Ascending aorta (tissue), 2 donors: ENCODE measurements at regions not wholly inside any gene's neighbourhood (a gene's known extent, or its start where the extent isn't known, plus 50 kb on each side); places are given as distances from the start of the nearest gene placed in this dataset.

Experiments used
- DNase-seq, 2 donors: peaks; one replicate each; pipeline ENCODE4 v3.0.0-alpha.2; 2019; ENCODE audit warnings: low spot score in 2 of 2
- H3K27ac ChIP-seq, 2 donors: fragments of 200-600 bp; sonication (generic); one replicate each; pipeline ENCODE4 v1.5.1; 2016 to 2017; ENCODE audit warnings: mild to moderate bottlenecking in 1 of 2
- H3K27me3 ChIP-seq: fragments of 200-600 bp; sonication (generic); one replicate; pipeline ENCODE4 v1.5.1; 2017
- H3K36me3 ChIP-seq, 2 donors: fragments of 200-600 bp; sonication (generic); one replicate each; pipeline ENCODE4 v1.5.1; 2016
- H3K4me1 ChIP-seq, 2 donors: fragments of 200-600 bp; sonication (generic); one replicate each; pipeline ENCODE4 v1.5.1; 2016 to 2017; ENCODE audit warnings: mild to moderate bottlenecking in 1 of 2
- H3K4me3 ChIP-seq, 2 donors: fragments of 200-600 bp; sonication (generic); one replicate each; pipeline ENCODE4 v1.5.1; 2016 to 2017; ENCODE audit warnings: mild to moderate bottlenecking in 1 of 2
- H3K9me3 ChIP-seq, 2 donors: fragments of 200-600 bp; sonication (generic); one replicate each; pipeline ENCODE4 v1.5.1; 2016
- CTCF ChIP-seq, 3 experiments: fragments of 200-600 bp in 2 of 3; fragments of 450-650 bp in 1 of 3; sonication (generic) in 2 of 3; IDR thresholded peaks; one replicate each; pipeline ENCODE4 v1.5.1; 2016 to 2019; ENCODE audit warnings: antibody characterized with exemption in 3 of 3, mild to moderate bottlenecking in 1 of 3, moderate library complexity in 1 of 3
- intact Hi-C: fragments of 100-400 bp; cut with DNase I; formaldehyde crosslinking; loops from one replicate; pipeline ENCODE4 v1.15.1; 2023

DNA sequence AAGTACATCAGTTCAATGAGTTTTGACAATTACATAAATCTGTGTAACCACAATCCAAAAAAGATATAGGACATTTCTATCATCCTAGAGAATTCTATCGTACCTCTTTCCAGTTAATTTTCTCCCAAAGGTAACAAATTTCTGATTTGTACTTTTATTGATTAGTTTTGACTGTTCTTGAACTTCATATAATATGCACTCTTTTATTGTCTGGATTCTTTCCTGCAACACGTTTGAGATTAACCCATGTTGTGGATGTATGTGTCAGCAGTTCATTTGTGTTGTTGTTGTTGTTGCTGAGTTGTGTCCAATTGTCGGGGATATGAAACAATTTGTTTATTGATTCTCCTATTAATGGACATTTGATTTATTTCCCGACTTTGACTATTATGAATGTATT, 145.9 kb upstream of the WDR11 start:
- intact Hi-C loops = no loop called here
- no peak overlapping the region for H3K27ac ChIP-seq

DNA sequence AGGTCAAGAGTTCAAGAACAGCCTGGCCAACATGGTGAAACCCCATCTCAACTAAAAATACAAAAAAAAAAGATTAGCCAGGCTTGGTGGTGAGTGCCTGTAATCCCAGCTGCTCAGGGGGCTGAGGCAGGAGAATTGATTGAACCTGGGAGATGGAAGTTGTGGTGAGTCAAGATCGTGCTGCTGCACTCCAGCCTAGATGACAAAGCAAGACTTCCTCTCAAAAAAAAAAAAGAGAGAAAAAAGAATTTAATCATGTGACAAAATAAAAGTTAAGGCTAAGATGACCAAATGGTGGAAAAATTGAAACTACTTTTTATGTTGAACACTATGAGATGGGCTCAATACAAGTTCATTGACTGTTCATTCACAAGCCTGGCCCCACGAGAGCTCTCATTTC, 141.1 kb upstream of the WDR11 start:
- H3K4me1 ChIP-seq = no peaks in the 10 kb centered on the region
- intact Hi-C loops = no loop called here
- H3K36me3 ChIP-seq = no peaks in the 10 kb centered on the region
- no peak overlapping the region for H3K4me3 ChIP-seq
- TF ChIP-seq CTCF (IDR thresholded peaks at IDR 0.05) = no peak
- no peak for DNase-seq
- H3K27ac ChIP-seq = no peak overlapping the region
- H3K9me3 ChIP-seq = no peaks in the 10 kb centered on the region
- H3K27me3 ChIP-seq = no peaks in the 10 kb centered on the region

More for the DNA sequence above, 145.9 kb upstream of the WDR11 start:
- TF ChIP-seq CTCF (IDR thresholded peaks at IDR 0.05) = no peak
- Histone ChIP-seq H3K4me1 (no peaks in the 10 kb centered on the region), H3K9me3 (no peaks in the 10 kb centered on the region), H3K27me3 (no peaks in the 10 kb centered on the region), H3K4me3 (no peak overlapping the region), H3K36me3 (no peaks in the 10 kb centered on the region)
- DNase-seq = no peak

DNA sequence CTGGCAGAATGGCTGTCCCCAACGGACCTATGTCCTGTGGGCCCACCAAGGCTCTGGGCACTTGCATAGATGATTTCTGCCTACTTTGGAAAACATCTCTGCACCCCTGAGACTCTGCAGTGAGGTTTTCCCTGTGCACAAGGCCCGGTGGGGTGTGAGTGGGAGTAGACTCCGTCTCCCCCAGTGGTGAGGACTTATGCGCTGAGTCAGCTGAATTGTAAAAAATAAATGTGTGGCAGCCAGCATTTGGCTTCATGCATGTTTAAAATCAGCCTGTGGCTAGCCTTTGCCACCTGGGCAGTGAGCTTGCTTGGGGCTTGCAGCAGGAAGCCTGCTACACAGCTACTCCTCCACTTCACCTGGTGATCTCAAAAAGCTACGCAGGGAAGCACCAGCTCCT, 139.3 kb upstream of the WDR11 start:
- no peak overlapping the region for H3K4me3 ChIP-seq
- H3K27me3 ChIP-seq = no peaks in the 10 kb centered on the region
- no peak for TF ChIP-seq CTCF (IDR thresholded peaks at IDR 0.05)
- intact Hi-C loops = no loop called here
- H3K36me3 ChIP-seq = no peaks in the 10 kb centered on the region
- no peak overlapping the region for H3K27ac ChIP-seq
- no peaks in the 10 kb centered on the region for H3K4me1 ChIP-seq
- DNase-seq = no peak
- no peaks in the 10 kb centered on the region for H3K9me3 ChIP-seq

GRCh38 chr10:120713573-120714205, 137.5 kb upstream of the WDR11 start:
- DNase-seq = no peak
- TF ChIP-seq CTCF (IDR thresholded peaks at IDR 0.05) = no peak
- Histone ChIP-seq H3K4me3 (no peak overlapping the region), H3K4me1 (no peaks in the 10 kb centered on the region), H3K36me3 (no peaks in the 10 kb centered on the region), H3K9me3 (no peaks in the 10 kb centered on the region), H3K27me3 (no peaks in the 10 kb centered on the region), H3K27ac (no peak overlapping the region)
- intact Hi-C loops = no loop called here

- intact Hi-C loops = no loop called here
Observed at GRCh38 chr10:120715171-120715570, 136.0 kb upstream of the WDR11 start.

More at GRCh38 chr10:120715171-120715570, 136.0 kb upstream of the WDR11 start:
- TF ChIP-seq CTCF (IDR thresholded peaks at IDR 0.05) = no peak
- no peaks in the 10 kb centered on the region for H3K9me3 ChIP-seq
- DNase-seq = no peak
- H3K4me1 ChIP-seq = no peaks in the 10 kb centered on the region
- no peaks in the 10 kb centered on the region for H3K36me3 ChIP-seq
- no peaks in the 10 kb centered on the region for H3K27me3 ChIP-seq
- no peak overlapping the region for H3K27ac ChIP-seq
- no peak overlapping the region for H3K4me3 ChIP-seq
